COLO668 (cell line): ENCODE measurements at regions not wholly inside any gene's neighbourhood (a gene's known extent, or its start where the extent isn't known, plus 50 kb on each side); places are given as distances from the start of the nearest gene placed in this dataset.
"Not testable (repeated sequence)": the region's sequence is repeated elsewhere in the genome, so short reads cannot be mapped to it uniquely, and the experiment has no call there.

ENCODE experiments used
- DNase-seq: peaks from one replicate; lab custom pipeline; 2025; ENCODE audit not compliant: unreplicated experiment; lab: John Stamatoyannopoulos, UW

GRCh38 chr16:34099028-34099427 lies 639.6 kb downstream of the TP53TG3F start:
- DNase-seq, result not testable (repeated sequence)
